ENCODE measurements at regions not wholly inside any gene's neighbourhood (a gene's known extent, or its start where the extent isn't known, plus 50 kb on each side); places are given as distances from the start of the nearest gene placed in this dataset.

- TF ChIP-seq CTCF (IDR thresholded peaks at IDR 0.05) (no peak), POLR2A (IDR thresholded peaks at IDR 0.05) (no peak)
Measured at GRCh38 chr6:10272591-10272990, 142.3 kb downstream of the TFAP2A start.

All from uterus (tissue), 2 donors.